22Rv1 (cell line): ENCODE measurements at regions not wholly inside any gene's neighbourhood (a gene's known extent, or its start where the extent isn't known, plus 50 kb on each side); places are given as distances from the start of the nearest gene placed in this dataset.
A peak's percentile ranks its signal among the peaks of the same experiment; 100 is the strongest.

Source experiments
- H3K27ac ChIP-seq: fragments of 450-650 bp; 2 replicates; pipeline ENCODE4 v1.5.1; 2017
- ZFX ChIP-seq: fragments of 450-650 bp; IDR thresholded peaks from 2 replicates; pipeline ENCODE4 v1.6.1; 2017; ENCODE audit warnings: antibody characterized with exemption, borderline replicate concordance
- TF ChIP-seq, protein P1 (sequence below): fragments of 450-650 bp; IDR thresholded peaks from 2 replicates; pipeline ENCODE4 v1.5.1; 2017; ENCODE audit warnings: mild to moderate bottlenecking

DNA sequence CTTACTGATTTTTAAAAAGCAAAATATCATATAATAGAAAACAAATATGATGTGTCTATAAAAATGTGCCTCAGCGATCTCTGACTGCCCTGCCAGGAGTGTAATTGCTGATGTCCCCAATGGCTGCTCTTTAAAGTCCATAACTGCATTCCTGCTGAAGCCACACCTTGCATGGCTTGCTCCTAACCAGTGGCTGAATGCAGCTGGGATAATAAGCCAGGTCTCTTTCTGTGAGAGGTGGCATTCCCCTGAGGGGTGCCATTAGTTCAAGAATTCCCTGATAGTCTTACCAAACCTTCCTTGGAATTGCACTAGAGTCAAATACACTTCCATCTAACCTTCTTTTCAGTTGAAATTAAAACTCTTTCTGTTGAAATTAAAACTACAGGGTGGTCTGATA is 125.8 kb upstream of the ZNF804A start:
- TF ChIP-seq, protein P1, sequence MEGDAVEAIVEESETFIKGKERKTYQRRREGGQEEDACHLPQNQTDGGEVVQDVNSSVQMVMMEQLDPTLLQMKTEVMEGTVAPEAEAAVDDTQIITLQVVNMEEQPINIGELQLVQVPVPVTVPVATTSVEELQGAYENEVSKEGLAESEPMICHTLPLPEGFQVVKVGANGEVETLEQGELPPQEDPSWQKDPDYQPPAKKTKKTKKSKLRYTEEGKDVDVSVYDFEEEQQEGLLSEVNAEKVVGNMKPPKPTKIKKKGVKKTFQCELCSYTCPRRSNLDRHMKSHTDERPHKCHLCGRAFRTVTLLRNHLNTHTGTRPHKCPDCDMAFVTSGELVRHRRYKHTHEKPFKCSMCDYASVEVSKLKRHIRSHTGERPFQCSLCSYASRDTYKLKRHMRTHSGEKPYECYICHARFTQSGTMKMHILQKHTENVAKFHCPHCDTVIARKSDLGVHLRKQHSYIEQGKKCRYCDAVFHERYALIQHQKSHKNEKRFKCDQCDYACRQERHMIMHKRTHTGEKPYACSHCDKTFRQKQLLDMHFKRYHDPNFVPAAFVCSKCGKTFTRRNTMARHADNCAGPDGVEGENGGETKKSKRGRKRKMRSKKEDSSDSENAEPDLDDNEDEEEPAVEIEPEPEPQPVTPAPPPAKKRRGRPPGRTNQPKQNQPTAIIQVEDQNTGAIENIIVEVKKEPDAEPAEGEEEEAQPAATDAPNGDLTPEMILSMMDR: no peak
- TF ChIP-seq ZFX: no peak

DNA sequence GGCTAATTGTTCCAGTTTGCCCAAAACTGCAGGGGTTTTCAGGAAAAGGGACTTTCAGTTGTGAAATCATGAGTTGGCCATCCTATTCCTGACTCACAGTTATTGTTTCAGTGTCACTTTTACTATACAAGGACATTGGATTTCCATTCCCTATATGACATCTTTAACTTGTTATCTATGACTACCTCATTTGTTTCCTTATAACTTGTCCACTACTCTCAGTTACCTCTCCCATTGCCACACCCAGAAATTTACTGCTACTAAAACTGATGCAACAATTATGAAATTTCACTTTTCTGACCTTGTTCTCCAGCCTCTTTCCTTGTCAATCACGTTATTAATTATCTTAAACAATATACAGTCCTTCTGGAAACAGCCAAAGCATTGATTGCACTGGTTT is 116.5 kb upstream of the ZNF804A start:
- TF ChIP-seq, protein P1: no peak
- TF ChIP-seq ZFX: no peak
- H3K27ac ChIP-seq: peak overlapping the region; percentile 51

More for the DNA sequence above, 125.8 kb upstream of the ZNF804A start:
- H3K27ac ChIP-seq: no peak overlapping the region

DNA sequence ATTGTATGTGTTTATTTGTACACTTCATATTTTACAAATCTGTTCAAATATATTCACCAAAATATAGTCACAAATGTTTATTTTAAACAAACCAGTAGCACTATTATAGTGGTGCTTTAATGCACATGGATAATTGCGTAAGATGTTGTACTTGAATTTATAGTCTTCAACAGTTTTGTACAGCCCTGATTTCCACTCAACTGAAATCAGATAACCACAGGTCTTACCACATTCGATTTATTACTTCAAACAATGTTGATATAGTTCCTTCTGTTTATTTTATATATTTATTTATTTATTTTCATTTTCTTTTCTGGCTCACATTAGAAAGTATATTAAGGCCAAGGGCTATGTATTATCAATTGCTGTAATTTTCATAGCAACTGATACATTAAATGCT is 99.4 kb upstream of the ZNF804A start:
- H3K27ac ChIP-seq: no peak overlapping the region
- no peak for TF ChIP-seq ZFX
- TF ChIP-seq, protein P1: no peak

DNA sequence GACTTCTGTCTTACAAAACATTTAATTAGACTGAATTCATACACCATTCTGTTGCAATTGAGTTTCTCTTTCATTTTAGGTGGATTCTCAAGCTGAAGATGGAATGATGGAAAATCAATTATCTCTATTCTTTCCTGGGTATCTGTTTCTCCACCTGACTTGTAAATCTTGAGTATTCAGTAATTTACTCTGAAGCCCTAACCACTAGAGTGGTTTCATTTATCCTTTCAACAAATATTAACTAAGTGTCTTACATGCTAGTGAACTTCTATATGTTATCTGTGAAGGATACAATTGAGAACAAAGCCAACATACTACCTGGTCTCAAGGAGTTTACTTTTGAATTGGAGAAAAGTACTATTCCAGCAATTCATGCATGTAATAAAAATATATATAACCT is 94.1 kb upstream of the ZNF804A start:
- no peak overlapping the region for H3K27ac ChIP-seq
- TF ChIP-seq, protein P1: no peak
- TF ChIP-seq ZFX: no peak

DNA sequence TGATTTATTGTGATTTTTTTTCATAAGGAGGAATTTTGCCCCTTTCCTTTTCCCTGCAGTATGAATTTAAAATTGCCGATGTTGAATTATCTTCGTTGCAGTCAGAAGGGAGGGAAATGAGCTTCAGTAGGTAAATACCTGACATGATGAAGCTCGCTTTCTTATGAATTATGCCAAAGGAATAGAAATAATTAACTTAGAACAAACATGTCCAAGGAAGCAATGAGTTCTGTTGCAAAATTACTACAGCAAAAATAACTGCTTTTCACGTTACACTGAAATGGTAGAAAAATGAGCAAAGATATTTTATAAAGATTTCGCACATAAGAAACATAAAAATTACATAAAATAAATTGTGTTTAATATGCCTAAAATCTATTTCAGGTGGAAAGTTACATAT is 91.1 kb upstream of the ZNF804A start:
- H3K27ac ChIP-seq: no peak overlapping the region
- no peak for TF ChIP-seq ZFX
- TF ChIP-seq, protein P1: no peak

DNA sequence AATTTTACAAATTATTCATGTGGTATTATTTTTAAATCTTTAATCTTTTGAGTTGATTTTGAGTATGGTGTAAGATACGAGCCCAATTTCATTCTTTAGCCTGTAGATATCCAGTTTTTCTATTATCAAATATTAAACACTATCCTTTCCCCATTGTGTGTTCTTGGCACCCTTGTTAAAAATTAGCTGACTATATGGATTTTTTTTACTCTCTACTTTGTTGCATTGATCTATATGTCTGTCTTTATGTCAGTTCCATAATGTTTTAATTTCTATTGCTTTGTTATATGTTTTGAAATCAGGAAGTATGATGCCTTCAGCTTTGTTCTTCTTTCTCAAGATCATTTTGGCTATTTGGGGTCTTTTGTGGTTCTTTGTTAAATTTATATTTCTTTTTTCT is 80.9 kb upstream of the ZNF804A start:
- no peak for TF ChIP-seq ZFX
- no peak overlapping the region for H3K27ac ChIP-seq

DNA sequence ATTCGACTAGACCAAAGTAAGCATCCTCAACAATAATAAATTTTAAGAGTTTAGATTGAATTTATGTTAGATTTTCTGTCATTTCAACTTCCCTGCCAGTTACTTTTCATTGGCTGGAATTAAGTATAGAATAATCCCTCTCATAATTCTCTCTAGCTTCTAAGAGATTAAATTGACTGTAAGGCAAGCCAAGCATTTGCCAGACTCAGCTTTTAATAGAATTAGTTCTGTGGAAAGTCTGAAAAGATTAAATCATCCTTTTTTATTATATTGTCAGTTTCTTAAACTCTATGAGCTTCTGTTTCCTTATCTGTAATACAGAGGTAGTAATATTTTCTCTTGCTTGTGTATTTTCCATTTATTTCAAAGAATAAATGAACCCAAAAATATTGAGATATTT is 77.9 kb upstream of the ZNF804A start:
- TF ChIP-seq, protein P1: no peak
- TF ChIP-seq ZFX: no peak
- no peak overlapping the region for H3K27ac ChIP-seq

DNA sequence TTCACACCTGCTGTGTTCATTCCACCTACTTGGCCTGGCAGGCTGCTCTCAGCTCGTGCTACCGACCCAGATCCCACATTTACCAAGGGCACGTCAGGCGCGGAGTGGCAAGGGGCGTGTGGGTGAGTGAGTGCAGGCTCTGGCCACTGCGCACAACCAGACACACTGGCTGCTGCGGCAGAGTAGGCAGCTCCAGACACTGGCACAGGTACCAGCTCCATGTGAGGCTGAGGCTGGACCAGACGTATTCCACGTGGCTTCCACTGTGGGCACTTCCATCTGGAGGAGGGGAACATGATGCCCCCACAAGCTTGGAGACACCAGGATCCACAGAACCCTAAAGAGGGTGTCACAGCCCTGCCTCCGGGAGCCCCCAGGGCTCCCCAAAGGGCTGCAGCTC is 74.6 kb upstream of the ZNF804A start:
- TF ChIP-seq, protein P1: no peak
- no peak for TF ChIP-seq ZFX

More for the DNA sequence above, 74.6 kb upstream of the ZNF804A start:
- no peak overlapping the region for H3K27ac ChIP-seq
